Neural progenitor cell (in vitro differentiated cells): ENCODE measurements at regions not wholly inside any gene's neighbourhood (a gene's known extent, or its start where the extent isn't known, plus 50 kb on each side); places are given as distances from the start of the nearest gene placed in this dataset.

Experiments
- EZH2 ChIP-seq: fragments of 200-600 bp; sonication (generic); IDR thresholded peaks from 2 replicates; pipeline ENCODE4 v1.6.1; 2017; ENCODE audit warnings: antibody characterized with exemption, mild to moderate bottlenecking, moderate library complexity
- TF ChIP-seq, protein P1 (sequence below): fragments of 200-600 bp; sonication (generic); IDR thresholded peaks from 2 replicates; pipeline ENCODE4 v1.5.1; 2017; ENCODE audit warnings: antibody characterized with exemption, mild to moderate bottlenecking

- TF ChIP-seq, protein P1, sequence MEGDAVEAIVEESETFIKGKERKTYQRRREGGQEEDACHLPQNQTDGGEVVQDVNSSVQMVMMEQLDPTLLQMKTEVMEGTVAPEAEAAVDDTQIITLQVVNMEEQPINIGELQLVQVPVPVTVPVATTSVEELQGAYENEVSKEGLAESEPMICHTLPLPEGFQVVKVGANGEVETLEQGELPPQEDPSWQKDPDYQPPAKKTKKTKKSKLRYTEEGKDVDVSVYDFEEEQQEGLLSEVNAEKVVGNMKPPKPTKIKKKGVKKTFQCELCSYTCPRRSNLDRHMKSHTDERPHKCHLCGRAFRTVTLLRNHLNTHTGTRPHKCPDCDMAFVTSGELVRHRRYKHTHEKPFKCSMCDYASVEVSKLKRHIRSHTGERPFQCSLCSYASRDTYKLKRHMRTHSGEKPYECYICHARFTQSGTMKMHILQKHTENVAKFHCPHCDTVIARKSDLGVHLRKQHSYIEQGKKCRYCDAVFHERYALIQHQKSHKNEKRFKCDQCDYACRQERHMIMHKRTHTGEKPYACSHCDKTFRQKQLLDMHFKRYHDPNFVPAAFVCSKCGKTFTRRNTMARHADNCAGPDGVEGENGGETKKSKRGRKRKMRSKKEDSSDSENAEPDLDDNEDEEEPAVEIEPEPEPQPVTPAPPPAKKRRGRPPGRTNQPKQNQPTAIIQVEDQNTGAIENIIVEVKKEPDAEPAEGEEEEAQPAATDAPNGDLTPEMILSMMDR = no peak
- no peak for TF ChIP-seq EZH2
These were observed 354.2 kb upstream of the EPHA4 start for GRCh38 chr2:221926327-221926726.
